SU-DHL-6 (cell line): ENCODE measurements at regions not wholly inside any gene's neighbourhood (a gene's known extent, or its start where the extent isn't known, plus 50 kb on each side); places are given as distances from the start of the nearest gene placed in this dataset.

Experiments
- H2AFZ ChIP-seq: fragments of 200-600 bp; sonication (generic); 2 replicates; pipeline ENCODE4 v1.6.1; 2014; ENCODE audit warnings: low read depth, mild to moderate bottlenecking, moderate library complexity, mixed read lengths, antibody characterized with exemption, low read length; ENCODE audit not compliant: severe bottlenecking
- H3F3A ChIP-seq: fragments of 200-600 bp; shearing (Covaris generic); 2 replicates; pipeline ENCODE4 v1.6.0; 2016; ENCODE audit warnings: antibody characterized with exemption, mild to moderate bottlenecking; ENCODE audit not compliant: insufficient read depth
- H3K27ac ChIP-seq: fragments of 200-600 bp; sonication (generic); 2 replicates; pipeline ENCODE4 v1.5.1; 2016; ENCODE audit warnings: low read depth, mild to moderate bottlenecking, low read length, moderate library complexity, mixed read lengths
- H3K27me3 ChIP-seq: fragments of 200-600 bp; sonication (generic), shearing (Covaris generic); 2 replicates; pipeline ENCODE4 v1.6.0; 2014; ENCODE audit warnings: mild to moderate bottlenecking, low read length
- H3K36me3 ChIP-seq: fragments of 200-600 bp; sonication (generic); 2 replicates; pipeline ENCODE4 v1.6.1; 2014; ENCODE audit warnings: mild to moderate bottlenecking, low read length, mixed read lengths
- H3K4me2 ChIP-seq: fragments of 300-600, 200-600 bp; shearing (Covaris generic), sonication (generic); 2 replicates; pipeline ENCODE4 v1.6.0; 2014; ENCODE audit warnings: low read length, low read depth, mild to moderate bottlenecking; ENCODE audit not compliant: poor library complexity, severe bottlenecking
- H3K4me3 ChIP-seq: fragments of 200-600 bp; sonication (generic); 2 replicates; pipeline ENCODE4 v1.5.1; 2014; ENCODE audit warnings: antibody characterized with exemption, low read length, mild to moderate bottlenecking, mixed read lengths; ENCODE audit not compliant: insufficient read depth, poor library complexity, severe bottlenecking
- H3K79me2 ChIP-seq: fragments of 200-600 bp; sonication (generic); 2 replicates; pipeline ENCODE4 v1.6.1; 2014; ENCODE audit warnings: mild to moderate bottlenecking, low read length, moderate library complexity; ENCODE audit not compliant: insufficient read depth
- H3K9ac ChIP-seq: fragments of 200-600 bp; sonication (generic); 2 replicates; pipeline ENCODE4 v1.7.0; 2014; ENCODE audit warnings: mild to moderate bottlenecking, low read length
- H3K9me2 ChIP-seq: fragments of 200-600 bp; sonication (generic); replicated peaks from 2 replicates; pipeline ENCODE4 v1.6.1; 2014; ENCODE audit warnings: low read length; ENCODE audit not compliant: insufficient read depth
- H3K9me3 ChIP-seq: fragments of 200-600 bp; sonication (generic); 2 replicates; pipeline ENCODE4 v1.6.1; 2014; ENCODE audit warnings: low read length, mixed read lengths; ENCODE audit not compliant: insufficient read depth
- H4K20me1 ChIP-seq: fragments of 200-600 bp; sonication (generic); 2 replicates; pipeline ENCODE4 v1.6.1; 2014; ENCODE audit warnings: low read depth, mild to moderate bottlenecking, antibody characterized with exemption, low read length, moderate library complexity, mixed read lengths
- CTCF ChIP-seq: fragments of 200-600 bp; sonication (generic); IDR thresholded peaks from one replicate; pipeline ENCODE4 v1.5.1; 2017; ENCODE audit warnings: antibody characterized with exemption, mild to moderate bottlenecking, low read length, moderate library complexity; ENCODE audit not compliant: insufficient read depth, poor library complexity, severe bottlenecking
- EZH2phosphoT487 ChIP-seq: fragments of 200-600 bp; sonication (generic), shearing (Covaris generic); conservative IDR thresholded peaks from 2 replicates; pipeline ENCODE4 v1.6.1; 2018; ENCODE audit warnings: mild to moderate bottlenecking, antibody characterized with exemption, low read length, moderate library complexity, mixed read lengths

GRCh38 chr10:47205192-47205591 is 94.8 kb upstream of the GDF10 start:
- H3K27ac ChIP-seq, result no peak overlapping the region
- no peak overlapping the region for H3K4me3 ChIP-seq
- H3K9ac ChIP-seq, result no peak overlapping the region
- H4K20me1 ChIP-seq, result no peaks in the 10 kb centered on the region
- H3K4me2 ChIP-seq, result no peak overlapping the region
- no peak overlapping the region for H2AFZ ChIP-seq
- H3K79me2 ChIP-seq, result no peaks in the 10 kb centered on the region
- H3K9me3 ChIP-seq, result no peaks in the 10 kb centered on the region
- H3K9me2 ChIP-seq, result no peaks in the 10 kb centered on the region
- no peaks in the 10 kb centered on the region for H3F3A ChIP-seq
- TF ChIP-seq EZH2phosphoT487, result no peak
- no peaks in the 10 kb centered on the region for H3K36me3 ChIP-seq
- H3K27me3 ChIP-seq, result no peaks in the 10 kb centered on the region

- TF ChIP-seq EZH2phosphoT487 (no peak), CTCF (no peak)
- Histone ChIP-seq H3K9ac (no peak overlapping the region), H3K4me2 (no peak overlapping the region), H3F3A (no peaks in the 10 kb centered on the region), H3K9me3 (no peaks in the 10 kb centered on the region), H2AFZ (no peak overlapping the region), H3K4me3 (no peak overlapping the region), H3K27me3 (no peaks in the 10 kb centered on the region), H3K9me2 (no peaks in the 10 kb centered on the region), H3K36me3 (no peaks in the 10 kb centered on the region), H4K20me1 (no peaks in the 10 kb centered on the region), H3K27ac (no peak overlapping the region), H3K79me2 (no peaks in the 10 kb centered on the region)
Observed at GRCh38 chr10:47206449-47207280, 93.3 kb upstream of the GDF10 start.

GRCh38 chr10:47207281-47207615 is 92.7 kb upstream of the GDF10 start:
- H3K9me3 ChIP-seq, result no peaks in the 10 kb centered on the region
- no peaks in the 10 kb centered on the region for H3K27me3 ChIP-seq
- H2AFZ ChIP-seq, result no peak overlapping the region
- no peaks in the 10 kb centered on the region for H3K79me2 ChIP-seq
- H3K4me3 ChIP-seq, result no peak overlapping the region
- no peak overlapping the region for H3K4me2 ChIP-seq
- H3F3A ChIP-seq, result no peaks in the 10 kb centered on the region
- H3K27ac ChIP-seq, result no peak overlapping the region
- no peaks in the 10 kb centered on the region for H3K9me2 ChIP-seq
- no peak overlapping the region for H3K9ac ChIP-seq
- no peaks in the 10 kb centered on the region for H4K20me1 ChIP-seq
- no peaks in the 10 kb centered on the region for H3K36me3 ChIP-seq
- TF ChIP-seq EZH2phosphoT487, result no peak
- TF ChIP-seq CTCF, result no peak

- no peaks in the 10 kb centered on the region for H3F3A ChIP-seq
- no peaks in the 10 kb centered on the region for H3K27me3 ChIP-seq
- H3K4me2 ChIP-seq, result no peak overlapping the region
- no peaks in the 10 kb centered on the region for H4K20me1 ChIP-seq
- no peak overlapping the region for H3K27ac ChIP-seq
- no peak overlapping the region for H3K4me3 ChIP-seq
- no peaks in the 10 kb centered on the region for H3K36me3 ChIP-seq
- no peak for TF ChIP-seq EZH2phosphoT487
- no peak for TF ChIP-seq CTCF
- no peak overlapping the region for H3K9ac ChIP-seq
- no peaks in the 10 kb centered on the region for H3K9me3 ChIP-seq
- no peaks in the 10 kb centered on the region for H3K79me2 ChIP-seq
- H3K9me2 ChIP-seq, result no peaks in the 10 kb centered on the region
- H2AFZ ChIP-seq, result no peak overlapping the region
Observed at GRCh38 chr10:47207894-47208469, 92.0 kb upstream of the GDF10 start.
